ENCODE measurements at regions not wholly inside any gene's neighbourhood (a gene's known extent, or its start where the extent isn't known, plus 50 kb on each side); places are given as distances from the start of the nearest gene placed in this dataset.

DNA sequence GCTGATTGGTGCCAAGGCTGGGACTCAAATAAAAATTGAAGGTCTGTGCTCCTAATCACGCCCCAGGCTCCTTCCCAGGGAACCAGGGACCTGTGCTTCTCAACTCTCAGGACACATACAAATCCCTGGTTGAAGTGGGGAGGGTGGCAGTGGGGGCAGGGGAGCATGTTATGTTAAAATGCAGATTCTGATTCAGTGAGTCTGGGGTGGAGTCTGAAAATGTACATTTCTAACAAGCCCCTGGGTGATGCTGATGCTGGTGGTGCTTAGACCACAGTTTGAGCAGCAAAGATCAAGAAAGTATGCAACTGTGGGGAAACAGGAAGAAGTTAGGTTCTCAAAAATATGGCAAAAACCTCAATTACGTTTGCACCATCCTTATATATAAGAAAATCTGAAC, 236.5 kb downstream of the MAGEB17 start:
- no peak overlapping the region for H3K27ac ChIP-seq
- WGBS, 5 donors, result 33 to 64% (median 42%) methylated on average over 2 of the region's 2 CpGs
- no peaks in the 10 kb centered on the region for H3K27me3 ChIP-seq (replicated peaks in 1 of 7)
- intact Hi-C loops (cut with DNase I; ENCODE audit: low total_unique reads), result no loop called here
- TF ChIP-seq CTCF (IDR thresholded peaks at IDR 0.05 in 8 of 11, conservative IDR thresholded peaks at IDR 0.05 in 3 of 11) (no peak), POLR2A (IDR thresholded peaks at IDR 0.05) (no peak)
- H3K9me3 ChIP-seq, result no peaks in the 10 kb centered on the region
- H3K4me3 ChIP-seq, result no peak overlapping the region
- no peaks in the 10 kb centered on the region for H3K4me1 ChIP-seq
- no peaks in the 10 kb centered on the region for H3K36me3 ChIP-seq
- DNase-seq, result no peak

DNA sequence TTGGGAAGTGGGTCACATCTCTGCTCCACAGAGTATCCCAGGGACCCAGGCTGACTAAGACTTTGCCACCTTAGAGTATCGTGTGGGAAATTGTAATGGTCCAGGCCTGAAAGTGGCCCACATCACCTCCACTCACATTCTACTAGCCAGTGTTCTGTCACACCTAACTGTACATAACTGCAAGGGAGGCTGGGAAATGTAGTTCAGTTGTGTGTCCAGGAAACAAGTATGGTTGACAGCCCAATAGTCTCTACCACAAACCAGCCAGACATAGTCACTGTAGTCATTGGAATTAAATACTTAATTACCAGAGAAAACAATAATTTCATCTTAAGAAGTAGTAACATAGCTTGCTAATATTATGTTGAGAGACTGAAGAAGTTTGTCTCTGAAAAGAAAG, 233.4 kb upstream of the S100G start:
- no peak overlapping the region for H3K27ac ChIP-seq
- TF ChIP-seq POLR2AphosphoS5 (IDR thresholded peaks at IDR 0.05), result no peak
- no peak for TF ChIP-seq CTCF (IDR thresholded peaks at IDR 0.05 in 8 of 11, conservative IDR thresholded peaks at IDR 0.05 in 3 of 11)
- TF ChIP-seq POLR2A (IDR thresholded peaks at IDR 0.05), result no peak
- no peak for DNase-seq
- peaks cover 0 to 6% (median 0%) of the 10 kb centered on the region in 7 donors for H3K27me3 ChIP-seq (replicated peaks in 1 of 7)
- H3K4me1 ChIP-seq, result no peaks in the 10 kb centered on the region
- intact Hi-C loops (cut with DNase I; ENCODE audit: low total_unique reads), result no loop called here
- H3K4me3 ChIP-seq, result no peak overlapping the region
- 79 to 95% (median 88%) methylated on average over 1 of the region's 1 CpG; no CpG with 5 or more reads in 1 of the 5 donors for WGBS, 5 donors
- H3K9me3 ChIP-seq, result peaks cover 0 to 4% (median 0%) of the 10 kb centered on the region in 8 donors
- no peaks in the 10 kb centered on the region for H3K36me3 ChIP-seq

- DNase-seq, result no peak
- Histone ChIP-seq H3K4me3 (no peak overlapping the region), H3K4me1 (no peaks in the 10 kb centered on the region), H3K27me3 (replicated peaks in 1 of 7) (peaks cover 0 to 6% (median 0%) of the 10 kb centered on the region in 7 donors), H3K27ac (no peak overlapping the region), H3K36me3 (no peaks in the 10 kb centered on the region), H3K9me3 (peaks cover 0 to 4% (median 0%) of the 10 kb centered on the region in 8 donors)
- intact Hi-C loops (cut with DNase I; ENCODE audit: low total_unique reads), result no loop called here
- TF ChIP-seq POLR2A (IDR thresholded peaks at IDR 0.05), result no peak
- TF ChIP-seq POLR2AphosphoS5 (IDR thresholded peaks at IDR 0.05), result no peak
- TF ChIP-seq CTCF (IDR thresholded peaks at IDR 0.05 in 8 of 11, conservative IDR thresholded peaks at IDR 0.05 in 3 of 11), result no peak
Measured at GRCh38 chrX:16418650-16419049, 231.3 kb upstream of the S100G start.

DNA sequence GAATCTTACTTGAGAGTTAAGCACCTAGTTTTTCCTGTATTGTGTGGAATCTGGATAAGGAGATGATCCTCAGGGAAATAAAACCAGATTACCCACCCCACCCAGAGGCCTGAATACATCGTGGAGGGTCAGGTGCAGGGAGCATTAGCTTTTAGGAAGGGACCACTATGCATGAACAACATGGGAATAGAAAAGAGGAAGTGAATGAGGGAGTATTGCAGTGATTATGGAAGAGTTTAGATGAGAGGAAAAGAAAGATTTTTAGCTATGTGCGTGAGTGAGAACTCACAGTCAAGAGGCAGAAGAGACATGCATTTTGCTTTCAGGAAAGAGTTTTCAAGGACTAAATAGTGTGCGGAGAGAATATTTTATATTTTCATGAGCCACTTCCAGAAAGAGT, 222.3 kb upstream of the S100G start:
- Histone ChIP-seq H3K4me1 (no peaks in the 10 kb centered on the region), H3K27ac (no peak overlapping the region), H3K4me3 (no peak overlapping the region), H3K27me3 (replicated peaks in 1 of 7) (peaks cover 0 to 1% (median 0%) of the 10 kb centered on the region in 7 donors), H3K36me3 (no peaks in the 10 kb centered on the region), H3K9me3 (no peaks in the 10 kb centered on the region)
- WGBS, 5 donors, result 50 to 67% (median 59%) methylated on average over 3 of the region's 3 CpGs
- no peak for TF ChIP-seq POLR2A (IDR thresholded peaks at IDR 0.05)
- no peak for TF ChIP-seq CTCF (IDR thresholded peaks at IDR 0.05 in 8 of 11, conservative IDR thresholded peaks at IDR 0.05 in 3 of 11)
- no peak for TF ChIP-seq POLR2AphosphoS5 (IDR thresholded peaks at IDR 0.05)
- DNase-seq, result no peak
- intact Hi-C loops (cut with DNase I; ENCODE audit: low total_unique reads), result no loop called here
